HG03175 (cell line): ENCODE measurements at regions not wholly inside any gene's neighbourhood (a gene's known extent, or its start where the extent isn't known, plus 50 kb on each side); places are given as distances from the start of the nearest gene placed in this dataset.

ENCODE experiments used
- ATAC-seq: cut with Tn5 transposase; IDR thresholded peaks from one replicate; pipeline ENCODE4 v1.9.1; 2021; ENCODE audit warnings: mild to moderate bottlenecking, moderate library complexity; ENCODE audit not compliant: unreplicated experiment

DNA sequence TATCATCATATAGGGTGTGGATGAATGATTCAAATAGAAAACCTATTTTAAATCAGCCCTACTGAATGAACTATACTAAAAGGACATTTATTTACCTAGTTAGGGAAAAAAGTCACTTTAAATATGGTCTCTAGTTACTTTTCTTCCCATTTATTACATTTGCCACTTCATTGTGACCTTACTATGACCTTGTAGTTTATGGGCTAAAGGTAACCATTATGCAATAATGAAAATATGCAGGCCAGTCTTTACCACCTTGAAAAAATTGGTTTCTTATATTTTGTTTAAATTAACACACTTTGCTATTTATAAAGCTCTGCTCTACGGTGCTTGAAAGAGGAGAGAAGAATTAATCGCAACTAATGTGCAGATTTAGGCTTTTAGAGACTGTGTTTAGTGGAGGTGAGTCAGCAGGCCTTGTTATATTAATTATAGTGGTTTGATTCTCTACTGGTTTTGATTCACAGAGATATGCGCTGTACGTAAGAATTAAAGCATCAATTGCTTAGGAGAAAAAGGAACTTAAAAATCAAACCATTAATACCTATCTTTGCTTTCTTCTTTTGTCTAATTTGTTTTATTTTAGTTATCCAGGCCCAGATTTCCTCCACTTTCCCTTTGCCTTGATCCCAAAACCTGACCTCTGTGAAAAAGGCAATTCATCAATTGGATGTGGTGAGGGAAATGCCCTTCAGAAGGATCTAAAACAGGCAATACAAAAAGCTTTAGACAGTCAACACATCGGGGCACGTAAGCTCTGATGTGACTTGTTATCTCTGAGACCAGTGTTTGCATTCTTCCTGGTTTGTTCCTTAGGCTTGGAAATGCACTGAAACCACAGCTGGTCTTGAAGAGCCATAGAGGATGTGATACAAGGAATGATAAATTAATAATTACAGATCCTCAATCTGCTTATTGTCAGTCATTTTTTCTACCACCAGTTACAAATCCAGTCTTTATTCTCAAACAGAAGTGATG is 141.2 kb upstream of the HDAC9 start:
- no peak for ATAC-seq

DNA sequence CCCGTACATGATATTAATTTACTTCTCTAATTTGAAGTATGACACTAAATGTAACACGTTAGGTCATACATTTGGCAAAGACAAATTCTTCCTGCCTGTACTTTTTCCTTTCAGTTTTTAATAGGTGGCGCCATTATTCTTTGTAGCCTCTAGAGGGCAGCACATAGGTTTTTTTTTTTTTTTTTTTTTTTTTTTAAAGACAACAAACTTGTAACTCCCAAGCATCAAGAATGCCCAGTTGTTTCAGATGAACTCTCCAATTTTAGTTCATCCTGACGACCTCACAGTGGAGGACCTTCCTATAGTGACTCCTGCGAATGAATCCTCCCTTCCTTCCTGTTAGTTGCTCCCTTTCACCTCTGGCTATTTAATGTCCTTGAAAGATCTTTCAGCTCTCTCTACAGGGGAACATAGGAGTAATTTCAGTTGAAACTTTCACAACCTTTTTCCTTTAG is 139.3 kb upstream of the HDAC9 start:
- peak; percentile 37 for ATAC-seq

DNA sequence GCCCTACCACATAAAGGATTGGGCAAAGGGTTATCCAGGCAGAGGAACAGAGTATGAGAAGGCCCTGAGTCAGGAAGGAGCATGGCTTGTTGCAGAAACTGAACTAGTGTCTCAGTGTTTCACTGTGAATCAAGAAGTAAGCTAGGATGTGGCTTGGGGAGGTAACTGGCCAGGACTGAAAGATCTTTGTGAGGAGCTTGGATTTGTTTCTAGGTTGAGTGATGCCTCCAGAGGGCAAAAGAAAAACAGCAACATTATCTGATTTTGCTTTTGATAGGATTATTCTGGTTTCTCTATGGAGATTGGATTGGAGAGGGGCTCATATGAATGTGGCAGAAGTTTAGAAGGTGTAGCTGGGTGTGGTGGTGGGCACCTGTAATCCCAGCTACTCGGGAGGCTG is 137.9 kb upstream of the HDAC9 start:
- no peak for ATAC-seq

DNA sequence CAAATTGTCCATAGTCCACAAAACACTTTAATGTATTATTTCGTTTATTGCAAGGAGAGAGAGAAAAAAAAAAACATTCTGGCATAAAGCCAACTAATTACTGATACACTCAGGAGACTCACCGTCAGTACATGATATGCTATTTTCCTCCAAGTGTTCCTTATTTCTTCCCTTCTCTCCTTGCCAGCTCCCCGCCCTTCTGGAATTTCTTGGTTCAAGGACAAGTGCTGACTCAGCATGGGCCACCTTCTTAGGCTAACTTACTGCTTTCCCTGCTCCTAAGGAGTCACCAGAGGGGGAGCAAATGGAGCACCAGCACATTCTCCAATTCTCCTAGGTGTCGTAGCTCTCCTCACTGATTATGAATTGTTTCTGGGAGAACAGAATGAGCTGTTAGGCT is 133.8 kb upstream of the HDAC9 start:
- no peak for ATAC-seq

DNA sequence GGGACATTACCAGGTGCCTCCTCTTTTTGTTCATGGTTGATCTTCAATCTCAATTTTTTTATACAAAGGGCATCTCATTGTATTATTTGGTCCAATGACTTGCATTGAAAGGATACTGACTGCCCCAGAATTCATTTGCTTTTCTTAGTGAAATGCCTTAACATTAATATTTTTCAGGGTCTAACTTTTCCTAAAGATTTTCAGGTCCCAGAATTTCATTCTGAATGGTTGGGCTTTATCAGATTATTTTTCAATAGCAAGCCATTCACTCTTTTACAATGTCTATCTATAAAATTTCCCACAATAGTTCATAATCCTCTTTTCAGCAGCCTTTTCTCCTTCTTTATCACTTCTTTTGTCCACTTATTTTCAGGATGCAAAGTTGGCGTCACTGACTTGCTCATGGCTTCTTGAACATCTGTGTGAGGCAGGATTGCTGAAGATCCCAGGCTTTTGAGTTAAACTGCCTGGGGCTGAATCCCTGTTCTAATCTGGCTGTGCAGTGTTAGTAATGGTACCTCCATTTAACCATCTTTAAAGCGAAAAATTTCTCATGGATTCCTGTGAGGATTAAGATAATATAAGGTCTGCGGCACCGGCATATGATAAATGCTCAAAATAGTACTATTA is 131.7 kb upstream of the HDAC9 start:
- ATAC-seq = no peak

DNA sequence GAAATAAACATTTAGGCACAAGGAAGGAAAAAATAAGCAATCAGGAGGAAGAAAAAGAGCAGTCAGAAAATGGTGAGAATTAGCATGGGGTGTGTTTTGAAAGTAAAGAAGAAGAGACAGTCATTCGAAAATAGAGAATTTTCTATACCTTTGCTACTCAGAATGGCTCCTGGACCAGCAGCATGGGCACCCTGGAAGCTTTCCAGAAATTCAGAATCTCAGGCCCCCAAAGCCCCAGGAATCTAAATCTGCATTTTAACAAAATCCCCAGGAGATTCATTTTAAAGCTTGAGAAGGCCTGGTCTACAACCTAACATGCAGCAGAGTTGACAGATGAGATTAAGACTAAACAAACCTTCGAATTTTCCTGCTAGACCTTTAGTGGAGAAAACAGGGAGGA is 131.2 kb upstream of the HDAC9 start:
- no peak for ATAC-seq

DNA sequence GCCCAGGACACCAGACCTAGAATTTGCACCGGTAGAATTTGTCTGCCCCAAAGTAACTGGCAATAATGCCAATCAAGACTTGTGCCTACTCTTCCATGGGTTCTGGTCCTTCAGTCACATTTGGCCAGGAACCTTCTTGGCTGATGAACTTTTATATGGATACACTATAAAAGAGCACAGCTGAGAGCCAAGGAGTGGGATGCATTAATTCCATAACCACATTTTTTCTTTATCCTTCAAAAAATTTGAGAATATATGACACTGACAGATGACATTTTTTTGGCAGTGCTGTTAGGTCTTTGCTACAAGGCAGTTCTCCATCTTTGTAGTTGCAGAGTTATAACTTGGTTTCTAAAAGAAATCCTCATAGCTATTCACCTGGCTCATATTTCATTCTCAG is 129.2 kb upstream of the HDAC9 start:
- no peak for ATAC-seq

DNA sequence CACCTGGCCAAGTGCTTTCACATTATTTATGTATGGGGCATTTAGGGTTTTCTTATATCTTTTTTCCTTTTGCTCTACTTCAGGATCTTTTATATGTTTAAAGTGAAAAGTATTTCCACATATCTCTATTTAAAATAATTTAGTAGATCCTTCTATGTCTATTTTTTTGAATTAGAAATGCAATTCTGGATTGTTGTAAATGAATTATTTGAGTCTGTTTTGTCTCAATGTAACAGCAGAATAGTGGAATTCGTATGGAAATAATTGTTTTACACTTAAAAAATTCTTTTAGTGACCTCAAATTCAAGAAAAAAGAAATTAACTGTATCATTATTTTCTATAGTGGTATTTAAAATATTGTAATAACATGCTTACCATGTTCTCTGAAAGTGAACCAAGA is 126.5 kb upstream of the HDAC9 start:
- no peak for ATAC-seq

DNA sequence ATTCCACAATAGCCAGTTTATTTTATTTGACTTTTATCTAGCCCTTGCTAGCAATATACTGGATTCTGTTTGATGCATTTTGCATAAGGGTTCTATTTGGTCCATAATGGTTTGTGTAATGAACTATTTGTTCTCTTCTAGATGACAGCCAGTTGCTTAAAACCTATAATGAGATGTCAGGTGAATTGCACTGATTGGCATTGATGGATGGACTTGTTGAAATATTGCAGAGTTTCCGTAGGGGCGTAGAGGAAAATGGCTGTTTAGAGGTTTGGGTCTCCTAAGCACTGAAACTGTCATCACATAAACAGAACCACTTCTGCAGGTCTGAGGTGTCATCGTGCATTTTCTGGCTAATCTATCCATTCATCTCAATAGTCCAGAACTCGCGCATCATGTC is 124.9 kb upstream of the HDAC9 start:
- no peak for ATAC-seq

DNA sequence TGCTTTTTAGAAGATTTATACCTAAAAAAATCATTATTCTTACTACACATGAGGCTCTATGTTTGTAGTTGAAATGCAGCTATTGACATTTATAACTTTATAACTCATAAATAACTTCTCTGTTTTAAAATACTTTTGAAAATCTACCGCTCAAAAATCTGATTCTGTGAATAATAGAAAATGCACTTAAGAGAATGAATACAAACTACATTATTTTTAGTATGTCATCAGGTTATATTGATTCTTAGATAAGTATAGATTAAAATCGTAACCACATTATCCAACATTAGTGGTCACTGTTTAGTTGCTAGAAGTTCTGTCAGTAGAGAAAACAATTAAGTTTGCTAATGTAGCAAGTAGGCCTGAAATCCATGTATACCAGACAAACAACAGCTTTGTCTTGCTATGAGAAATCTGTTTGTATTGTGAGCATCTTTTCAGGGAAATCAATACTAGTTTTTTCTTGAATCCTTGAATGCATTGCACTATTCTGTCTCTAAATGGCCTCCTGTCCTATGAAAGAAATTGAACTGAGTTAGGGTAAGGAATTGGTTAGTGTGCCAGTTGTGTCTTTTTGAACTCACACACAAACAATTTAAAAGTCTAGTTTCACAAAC is 116.5 kb upstream of the HDAC9 start:
- no peak for ATAC-seq

DNA sequence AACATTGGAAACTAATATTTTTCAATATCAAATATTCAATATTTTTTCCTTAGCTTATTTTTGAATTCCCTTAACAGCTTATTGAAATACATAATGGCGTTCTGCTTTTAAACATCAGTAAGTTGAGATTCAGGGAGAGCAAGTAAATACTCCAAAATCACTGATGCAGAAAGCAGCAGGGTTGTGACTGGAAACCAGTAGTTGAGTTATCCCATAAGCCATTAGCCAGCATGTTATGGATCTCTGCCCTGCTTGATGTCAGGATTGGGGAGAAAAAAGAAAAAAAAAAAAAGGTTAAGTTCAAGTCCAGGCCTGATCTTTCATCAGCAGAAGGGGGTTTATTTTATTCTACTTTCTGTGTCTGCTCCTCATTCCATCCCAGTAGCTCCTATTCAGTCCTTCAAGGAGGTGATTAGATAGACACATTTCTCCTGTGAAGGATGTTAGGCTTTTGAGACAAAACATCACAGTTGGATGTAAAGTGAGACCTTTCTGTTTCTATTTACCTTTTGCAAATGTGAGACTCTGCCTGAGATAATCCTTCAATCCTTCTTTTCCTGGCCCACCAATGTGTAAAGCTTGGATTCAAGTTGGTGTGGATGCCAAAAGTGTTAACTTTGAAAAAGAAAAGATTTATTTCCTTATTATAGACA is 110.9 kb upstream of the HDAC9 start:
- no peak for ATAC-seq

DNA sequence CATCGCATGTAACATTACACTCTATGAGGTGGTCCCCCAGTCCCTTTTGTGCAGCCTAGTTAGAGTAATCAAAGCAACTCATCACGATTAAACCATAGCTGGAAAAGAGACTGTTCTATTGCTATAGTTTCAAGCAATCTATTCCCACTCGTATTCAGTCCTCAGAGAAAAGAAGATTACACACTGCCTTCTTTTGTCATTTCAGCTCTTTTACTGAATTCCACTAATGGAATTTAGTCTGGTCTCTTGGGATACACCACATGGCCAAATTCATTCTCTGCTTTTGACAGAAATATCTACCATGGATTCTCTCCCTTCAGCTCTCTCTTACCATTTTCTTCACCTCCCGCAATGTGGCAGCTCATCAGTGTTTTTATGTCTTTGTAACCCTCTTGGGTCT is 108.9 kb upstream of the HDAC9 start:
- no peak for ATAC-seq

DNA sequence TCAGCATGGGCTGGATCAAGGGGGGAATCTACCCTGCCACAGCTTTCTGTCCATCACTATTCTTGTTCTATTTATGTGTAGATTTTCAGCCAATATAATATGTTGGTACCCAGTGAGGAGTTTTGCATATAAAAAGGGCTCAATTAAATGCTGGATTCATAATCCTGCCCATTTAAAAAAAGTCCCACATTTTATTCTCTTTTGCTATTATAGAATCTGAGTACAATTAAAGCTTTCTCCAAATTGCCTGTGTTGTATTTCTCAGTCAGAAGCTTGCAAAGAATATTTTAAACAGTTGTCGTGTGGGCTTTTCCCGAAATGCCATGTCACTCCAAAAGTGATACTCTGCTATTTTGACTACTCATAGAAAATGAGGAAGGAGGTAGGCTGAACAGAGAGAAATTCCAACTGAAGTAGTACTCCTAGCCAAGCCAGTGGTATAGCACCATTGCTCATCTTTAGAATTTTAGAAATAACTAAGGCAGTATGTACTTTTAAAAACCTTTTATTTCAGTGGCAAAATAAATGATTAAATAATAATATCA is 108.3 kb upstream of the HDAC9 start:
- no peak for ATAC-seq

DNA sequence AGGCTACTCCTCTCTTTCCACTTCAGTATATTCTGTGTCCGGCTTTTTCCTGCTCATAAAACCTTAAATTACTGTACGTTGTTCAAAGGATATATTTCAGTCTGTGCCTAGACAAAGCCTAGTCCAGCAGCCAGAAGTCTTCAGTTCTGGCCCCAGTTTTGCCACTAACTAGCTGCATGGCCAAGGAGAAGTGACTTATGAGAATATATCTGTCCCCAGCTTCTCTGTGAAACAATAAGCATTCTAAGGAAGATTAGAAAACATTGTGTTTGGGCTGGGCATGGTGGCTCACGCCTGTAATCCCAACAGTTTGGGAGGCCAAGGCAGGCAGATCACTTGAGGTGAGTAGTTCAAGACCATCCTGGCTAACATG is 105.0 kb upstream of the HDAC9 start:
- ATAC-seq = no peak

DNA sequence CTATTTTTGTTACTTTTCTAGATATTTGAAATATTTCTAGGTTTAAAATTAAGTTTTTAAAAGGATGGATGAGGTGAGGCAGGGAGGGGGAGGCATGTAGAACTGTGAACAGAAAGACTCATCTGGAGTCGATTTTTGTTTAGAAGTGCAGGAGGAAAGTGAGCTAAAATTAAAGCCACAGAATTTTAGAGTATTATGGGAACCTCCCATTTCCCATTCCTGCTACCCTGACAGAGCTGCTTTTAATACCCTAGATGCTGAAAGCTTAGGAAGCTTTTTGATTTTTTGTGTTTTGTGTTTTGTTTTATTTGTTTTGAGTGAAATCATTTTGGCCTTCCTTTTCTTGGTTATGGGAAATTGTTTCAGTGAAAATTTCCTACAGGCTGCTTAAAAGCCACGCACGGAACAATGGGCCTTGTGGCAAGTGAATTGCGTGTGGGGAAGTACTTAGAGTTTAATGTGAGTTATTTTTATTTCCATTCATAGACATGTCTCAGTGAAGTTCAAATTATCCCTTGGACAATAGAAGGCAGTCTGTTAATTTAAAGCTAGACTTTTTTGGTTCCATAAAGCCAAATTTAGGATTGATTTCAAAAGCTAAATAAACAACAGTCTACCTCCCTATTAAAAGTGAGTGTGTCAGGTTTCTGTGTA is 102.0 kb upstream of the HDAC9 start:
- ATAC-seq = no peak

DNA sequence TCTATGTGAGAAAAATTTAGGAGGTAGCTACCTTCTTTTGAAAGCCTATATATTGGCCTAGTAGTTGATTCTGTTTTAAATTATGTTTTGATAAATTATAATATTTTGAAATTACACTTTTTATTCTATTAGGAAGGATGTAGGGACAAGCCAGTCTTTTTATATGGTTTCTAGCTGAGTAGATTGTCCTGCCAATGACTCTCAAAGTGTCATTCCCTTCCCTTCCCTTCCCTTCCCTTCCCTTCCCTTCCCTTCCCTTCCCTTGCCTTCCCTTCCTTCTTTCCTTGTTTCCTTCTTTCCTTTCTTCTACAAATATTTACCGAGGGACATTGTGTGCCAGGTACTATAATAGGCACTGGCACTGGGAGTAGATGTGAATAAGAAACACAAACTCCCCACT is 99.7 kb upstream of the HDAC9 start:
- ATAC-seq = no peak

DNA sequence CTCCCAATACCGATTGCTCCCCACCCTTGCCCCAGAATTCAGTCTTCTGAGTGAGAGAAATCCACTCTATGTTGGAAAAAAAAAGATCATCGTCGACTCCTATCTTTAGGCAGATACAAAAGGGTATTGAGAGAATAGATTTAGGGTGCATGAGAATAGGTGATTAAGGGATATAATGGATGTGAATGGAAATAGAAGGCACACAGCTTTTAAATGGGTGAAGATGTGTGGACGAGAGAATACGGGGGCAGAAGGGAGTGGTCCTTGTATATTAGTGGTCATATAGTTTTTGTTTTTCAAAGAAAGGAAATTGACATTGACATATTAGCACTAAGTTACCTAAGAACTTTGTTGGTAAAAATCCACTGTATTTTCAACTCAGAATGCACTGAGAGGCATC is 98.6 kb upstream of the HDAC9 start:
- no peak for ATAC-seq

DNA sequence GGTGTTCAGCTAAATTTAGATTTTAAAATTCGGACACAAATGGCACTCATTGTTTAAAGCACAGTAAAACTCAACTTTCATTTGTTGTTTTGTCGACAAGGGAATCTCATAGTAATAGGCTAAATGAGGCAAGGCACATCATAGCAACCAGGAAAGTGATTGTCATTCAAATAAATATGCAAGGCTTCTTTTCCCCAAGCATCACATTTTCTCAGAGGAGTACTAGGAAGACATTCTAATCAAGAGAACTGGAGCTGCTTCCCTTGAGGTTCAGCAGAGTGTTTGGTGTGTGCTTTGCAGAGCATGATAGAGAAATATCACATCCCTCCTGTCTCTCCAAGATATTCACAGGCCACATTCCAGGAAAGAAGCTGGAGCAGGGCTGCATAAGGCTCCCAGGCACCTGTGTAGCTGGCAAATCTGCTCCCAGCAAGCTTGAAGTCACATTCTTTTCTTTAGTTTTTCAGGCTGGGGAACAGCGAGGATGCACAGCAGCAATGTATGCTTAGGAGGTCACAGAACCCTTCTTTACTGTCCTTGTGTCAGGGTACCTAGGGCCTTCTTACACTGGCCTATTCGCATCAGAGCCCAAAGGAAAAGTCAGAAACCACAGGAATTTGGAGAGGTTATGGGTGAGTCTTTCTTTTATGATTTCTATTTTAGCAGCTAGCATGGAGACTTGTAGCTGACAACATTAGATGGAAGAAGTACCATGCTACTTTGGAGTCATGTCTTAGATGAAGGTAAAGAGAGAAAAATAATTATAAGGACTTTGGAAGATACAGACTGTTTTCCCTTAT is 95.9 kb upstream of the HDAC9 start:
- no peak for ATAC-seq

DNA sequence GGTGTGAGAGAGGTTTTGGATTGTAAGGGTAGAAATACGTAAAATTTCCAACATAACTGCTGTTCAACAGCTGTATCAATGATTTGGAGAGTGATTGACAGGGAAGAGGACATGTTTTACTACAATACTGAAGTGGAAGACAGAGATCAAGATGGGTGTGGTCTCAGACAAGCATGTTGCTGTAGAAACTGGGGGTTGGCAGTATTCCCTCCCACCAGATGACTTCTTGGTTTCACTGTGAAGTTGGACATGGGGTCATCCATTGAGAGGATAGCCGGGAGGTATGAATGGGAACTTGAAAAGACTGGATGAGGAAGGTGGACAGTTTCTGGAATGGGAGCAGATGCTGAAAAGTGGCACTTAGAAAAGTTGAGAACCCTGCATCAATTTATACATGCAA is 95.3 kb upstream of the HDAC9 start:
- no peak for ATAC-seq

DNA sequence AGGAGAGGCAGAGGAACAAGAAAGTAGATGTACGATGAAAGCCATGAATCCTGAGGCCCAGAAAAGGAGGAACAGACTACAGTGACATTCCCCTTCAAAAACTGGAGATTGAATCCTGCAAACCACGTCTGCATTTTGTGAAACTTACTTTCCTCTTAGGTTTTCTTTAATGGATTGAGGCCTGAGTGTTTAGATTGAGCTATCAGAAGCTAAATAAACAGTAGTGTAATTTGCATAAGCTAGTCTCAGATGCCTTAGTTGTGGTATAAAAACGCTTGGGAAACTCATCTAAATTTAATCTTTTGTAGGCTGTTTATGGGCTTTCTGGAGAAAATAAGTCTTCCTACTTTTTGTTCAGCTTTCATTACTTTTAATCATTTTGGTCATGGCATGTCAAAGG is 94.8 kb upstream of the HDAC9 start:
- no peak for ATAC-seq
